ENCODE measurements at regions not wholly inside any gene's neighbourhood (a gene's known extent, or its start where the extent isn't known, plus 50 kb on each side); places are given as distances from the start of the nearest gene placed in this dataset.

DNA sequence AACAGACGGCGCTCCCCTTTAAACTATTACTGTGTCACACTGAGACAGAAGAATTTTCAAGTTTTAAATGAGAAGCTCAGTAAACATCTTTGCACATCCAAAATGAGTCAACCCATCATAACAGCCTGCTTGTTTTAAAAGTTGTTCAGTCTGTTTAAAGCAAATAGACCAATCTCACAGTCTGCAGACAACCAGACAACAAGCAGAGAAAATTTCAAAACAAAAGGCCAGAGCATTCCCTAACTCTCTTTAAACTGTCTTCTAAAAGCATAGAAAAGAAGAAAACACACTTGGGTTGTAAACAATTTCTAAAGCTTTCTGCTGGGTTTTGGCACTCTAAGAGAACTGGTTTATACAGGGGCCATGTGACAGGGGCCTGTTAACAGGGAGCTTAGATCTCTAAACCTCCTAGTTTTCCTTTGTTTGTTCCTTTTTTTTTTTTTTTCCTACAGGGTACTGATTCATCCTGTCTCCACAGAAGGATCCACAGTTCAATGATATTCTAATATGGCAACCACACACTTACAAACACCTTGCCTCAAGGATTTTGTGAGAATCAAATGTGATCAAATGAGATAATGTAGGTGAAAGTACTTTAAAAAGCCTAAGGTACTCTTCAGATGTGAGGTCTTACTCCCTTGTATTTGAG, 100.8 kb upstream of the MAML3 start:
- Histone ChIP-seq H3K27ac (no peak overlapping the region), H3K36me3 (no peaks in the 10 kb centered on the region), H3K27me3 (replicated peaks; ENCODE audit: insufficient read depth) (no peaks in the 10 kb centered on the region), H3K4me1 (ENCODE audit: control insufficient read depth in 1 of 2, low read depth in 2 of 2) (peaks cover 0 to 4% of the 10 kb centered on the region in 2 donors), H3K4me3 (no peak overlapping the region), H3K9me3 (no peaks in the 10 kb centered on the region)
- DNase-seq (ENCODE audit: low spot score) = no peak
- no peak for ATAC-seq (ENCODE audit: insufficient number of reproducible peaks, low FRiP score, low read depth)
- TF ChIP-seq, protein P1, sequence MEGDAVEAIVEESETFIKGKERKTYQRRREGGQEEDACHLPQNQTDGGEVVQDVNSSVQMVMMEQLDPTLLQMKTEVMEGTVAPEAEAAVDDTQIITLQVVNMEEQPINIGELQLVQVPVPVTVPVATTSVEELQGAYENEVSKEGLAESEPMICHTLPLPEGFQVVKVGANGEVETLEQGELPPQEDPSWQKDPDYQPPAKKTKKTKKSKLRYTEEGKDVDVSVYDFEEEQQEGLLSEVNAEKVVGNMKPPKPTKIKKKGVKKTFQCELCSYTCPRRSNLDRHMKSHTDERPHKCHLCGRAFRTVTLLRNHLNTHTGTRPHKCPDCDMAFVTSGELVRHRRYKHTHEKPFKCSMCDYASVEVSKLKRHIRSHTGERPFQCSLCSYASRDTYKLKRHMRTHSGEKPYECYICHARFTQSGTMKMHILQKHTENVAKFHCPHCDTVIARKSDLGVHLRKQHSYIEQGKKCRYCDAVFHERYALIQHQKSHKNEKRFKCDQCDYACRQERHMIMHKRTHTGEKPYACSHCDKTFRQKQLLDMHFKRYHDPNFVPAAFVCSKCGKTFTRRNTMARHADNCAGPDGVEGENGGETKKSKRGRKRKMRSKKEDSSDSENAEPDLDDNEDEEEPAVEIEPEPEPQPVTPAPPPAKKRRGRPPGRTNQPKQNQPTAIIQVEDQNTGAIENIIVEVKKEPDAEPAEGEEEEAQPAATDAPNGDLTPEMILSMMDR (IDR thresholded peaks at IDR 0.05) = no peak

DNA sequence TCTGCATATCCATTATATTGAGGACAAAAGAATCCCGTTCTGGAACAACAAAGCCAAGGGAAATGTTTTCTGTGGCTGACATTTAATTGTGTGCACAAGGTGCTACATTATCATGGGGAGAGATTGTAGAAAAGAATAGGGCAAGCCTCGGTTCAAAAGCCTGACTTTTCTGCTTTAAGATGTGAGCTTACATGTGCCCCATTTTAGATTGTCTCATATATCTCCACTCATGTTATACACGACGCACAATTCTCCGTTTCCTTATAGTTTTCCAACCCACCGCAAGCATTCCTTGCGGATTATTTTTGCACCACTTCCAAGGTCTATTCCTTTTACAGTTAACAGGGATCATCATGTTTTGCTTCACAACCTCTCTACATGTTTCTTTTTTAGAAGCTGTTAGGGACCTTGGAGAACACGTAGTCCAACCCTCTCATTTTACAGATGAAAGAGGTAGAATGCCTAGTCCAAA, 99.6 kb upstream of the MAML3 start:
- Histone ChIP-seq H3K9me3 (no peaks in the 10 kb centered on the region), H3K27ac (no peak overlapping the region), H3K4me3 (peak overlapping the region; percentile 85), H3K4me1 (ENCODE audit: control insufficient read depth in 1 of 2, low read depth in 2 of 2) (peaks cover 4 to 7% of the 10 kb centered on the region in 2 donors), H3K36me3 (no peaks in the 10 kb centered on the region), H3K27me3 (replicated peaks; ENCODE audit: insufficient read depth) (no peaks in the 10 kb centered on the region)
- no peak for ATAC-seq (ENCODE audit: insufficient number of reproducible peaks, low FRiP score, low read depth)
- TF ChIP-seq, protein P1 (IDR thresholded peaks at IDR 0.05) = no peak
- DNase-seq (ENCODE audit: low spot score) = no peak

DNA sequence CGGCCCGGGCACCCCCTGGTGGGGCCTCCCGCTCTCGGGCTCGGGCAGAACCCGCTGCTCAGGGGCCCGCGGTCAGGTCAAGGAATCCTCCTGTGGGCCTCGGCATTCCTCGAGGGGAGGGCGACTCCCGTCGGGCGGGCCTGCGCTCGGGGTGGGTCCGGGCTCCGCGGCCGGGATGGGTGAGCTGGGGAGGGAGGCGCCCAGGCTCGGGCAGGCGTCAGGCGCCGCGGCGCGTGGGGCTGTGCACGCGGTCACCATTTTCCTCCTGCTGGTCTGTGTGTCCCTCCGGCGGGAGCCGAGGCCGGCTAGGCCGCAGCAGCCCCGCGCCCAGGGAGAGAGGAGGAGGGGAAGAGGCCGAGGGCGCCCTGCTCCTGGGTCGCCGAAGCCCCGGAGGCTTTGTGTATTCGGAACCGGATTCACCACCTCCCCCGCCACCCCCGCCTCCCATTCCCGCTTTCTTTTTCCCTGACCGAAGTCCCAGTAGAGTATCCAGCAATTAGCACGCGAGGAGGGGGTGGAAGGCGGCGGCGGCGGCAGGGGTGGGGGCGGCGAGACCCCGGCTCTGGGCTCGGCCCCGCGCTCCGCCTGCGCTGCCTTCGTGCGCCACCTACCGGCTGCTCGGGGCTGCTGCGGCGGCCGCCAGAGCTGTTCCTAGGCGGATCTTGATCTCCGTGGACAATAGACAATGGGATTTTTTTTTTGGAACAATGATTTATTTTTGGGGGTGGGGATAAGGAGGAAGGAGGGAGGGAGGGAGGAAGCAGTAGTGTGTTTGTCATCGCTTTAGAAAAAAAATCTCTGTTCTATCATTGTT, 99.0 kb upstream of the MAML3 start:
- H3K4me1 ChIP-seq (ENCODE audit: control insufficient read depth in 1 of 2, low read depth in 2 of 2) = peaks cover 4 to 9% of the 10 kb centered on the region in 2 donors
- no peak for DNase-seq (ENCODE audit: low spot score)
- H3K9me3 ChIP-seq = no peaks in the 10 kb centered on the region
- peak overlapping the region; percentile 85 for H3K4me3 ChIP-seq
- TF ChIP-seq, protein P1 (IDR thresholded peaks at IDR 0.05) = peak; percentile 98
- ATAC-seq (ENCODE audit: insufficient number of reproducible peaks, low FRiP score, low read depth) = peak; percentile 49
- H3K27ac ChIP-seq = peak overlapping the region; percentile 63 to 71
- no peaks in the 10 kb centered on the region for H3K36me3 ChIP-seq
- no peaks in the 10 kb centered on the region for H3K27me3 ChIP-seq (replicated peaks; ENCODE audit: insufficient read depth)

DNA sequence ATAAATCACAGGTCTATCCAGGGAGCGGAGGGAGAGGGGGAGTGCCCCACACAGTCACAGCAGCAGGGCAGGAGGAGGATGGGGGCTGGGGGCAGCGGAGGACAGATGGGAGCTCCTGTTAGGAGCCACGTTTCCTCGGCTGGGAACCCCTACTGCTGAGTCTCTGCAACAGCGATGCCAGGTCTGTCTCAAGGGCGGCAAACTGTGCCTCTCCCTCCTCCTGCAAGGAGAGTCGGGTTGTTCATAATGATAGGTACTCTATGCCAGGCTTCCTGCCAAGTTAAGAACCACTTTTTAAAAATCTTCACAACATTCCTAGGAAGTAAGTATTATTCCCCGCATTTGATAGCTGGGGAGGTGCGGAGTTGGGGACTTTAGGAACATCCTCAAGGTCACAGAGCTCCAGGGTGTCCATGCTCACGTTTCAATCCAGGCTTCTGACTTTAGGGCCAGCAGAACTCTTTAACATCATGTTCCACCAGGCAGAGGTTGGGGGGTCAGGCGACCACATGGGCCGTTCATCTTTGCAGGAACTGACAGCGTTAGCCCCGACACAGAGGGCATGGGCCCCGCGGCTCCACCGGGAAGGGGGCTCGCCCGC, 98.3 kb upstream of the MAML3 start:
- Histone ChIP-seq H3K4me1 (ENCODE audit: control insufficient read depth in 1 of 2, low read depth in 2 of 2) (peaks cover 4 to 9% of the 10 kb centered on the region in 2 donors), H3K4me3 (peak overlapping the region; percentile 85), H3K36me3 (no peaks in the 10 kb centered on the region), H3K9me3 (no peaks in the 10 kb centered on the region), H3K27me3 (replicated peaks; ENCODE audit: insufficient read depth) (no peaks in the 10 kb centered on the region), H3K27ac (peak overlapping the region; percentile 63 to 71)
- DNase-seq (ENCODE audit: low spot score) (no peak), ATAC-seq (ENCODE audit: insufficient number of reproducible peaks, low FRiP score, low read depth) (no peak)
- TF ChIP-seq, protein P1 (IDR thresholded peaks at IDR 0.05) = no peak

DNA sequence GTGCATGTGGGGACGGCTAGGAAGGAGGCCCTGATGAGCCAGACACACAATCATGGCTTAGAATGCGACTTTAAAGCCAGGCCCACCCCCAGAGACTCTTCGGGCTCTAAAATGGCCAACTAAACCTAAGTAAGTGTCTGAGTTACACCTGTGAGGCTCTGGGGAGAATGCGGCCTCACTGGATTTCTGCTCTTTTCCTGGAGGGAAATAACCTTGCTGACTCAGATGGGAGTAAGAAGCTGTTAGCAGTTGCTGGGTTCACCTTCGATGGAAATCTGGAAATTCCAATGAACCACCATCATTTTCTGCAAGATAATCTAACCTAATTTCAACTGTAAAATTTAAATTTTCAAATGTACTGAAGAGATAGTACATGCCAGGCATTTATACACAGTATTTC, 97.6 kb upstream of the MAML3 start:
- ATAC-seq (ENCODE audit: insufficient number of reproducible peaks, low FRiP score, low read depth) = no peak
- Histone ChIP-seq H3K27me3 (replicated peaks; ENCODE audit: insufficient read depth) (no peaks in the 10 kb centered on the region), H3K4me1 (ENCODE audit: control insufficient read depth in 1 of 2, low read depth in 2 of 2) (peaks cover 4 to 9% of the 10 kb centered on the region in 2 donors), H3K4me3 (no peak overlapping the region), H3K27ac (no peak overlapping the region), H3K36me3 (no peaks in the 10 kb centered on the region), H3K9me3 (no peaks in the 10 kb centered on the region)
- DNase-seq (ENCODE audit: low spot score) = no peak
- TF ChIP-seq, protein P1 (IDR thresholded peaks at IDR 0.05) = no peak
